H4 (cell line): ENCODE measurements at regions not wholly inside any gene's neighbourhood (a gene's known extent, or its start where the extent isn't known, plus 50 kb on each side); places are given as distances from the start of the nearest gene placed in this dataset.
"Not testable (repeated sequence)": the region's sequence is repeated elsewhere in the genome, so short reads cannot be mapped to it uniquely, and the experiment has no call there.

ENCODE experiments used
- DNase-seq: peaks from one replicate; pipeline ENCODE4 v3.0.0-alpha.2; 2015; ENCODE audit warnings: low spot score

DNA sequence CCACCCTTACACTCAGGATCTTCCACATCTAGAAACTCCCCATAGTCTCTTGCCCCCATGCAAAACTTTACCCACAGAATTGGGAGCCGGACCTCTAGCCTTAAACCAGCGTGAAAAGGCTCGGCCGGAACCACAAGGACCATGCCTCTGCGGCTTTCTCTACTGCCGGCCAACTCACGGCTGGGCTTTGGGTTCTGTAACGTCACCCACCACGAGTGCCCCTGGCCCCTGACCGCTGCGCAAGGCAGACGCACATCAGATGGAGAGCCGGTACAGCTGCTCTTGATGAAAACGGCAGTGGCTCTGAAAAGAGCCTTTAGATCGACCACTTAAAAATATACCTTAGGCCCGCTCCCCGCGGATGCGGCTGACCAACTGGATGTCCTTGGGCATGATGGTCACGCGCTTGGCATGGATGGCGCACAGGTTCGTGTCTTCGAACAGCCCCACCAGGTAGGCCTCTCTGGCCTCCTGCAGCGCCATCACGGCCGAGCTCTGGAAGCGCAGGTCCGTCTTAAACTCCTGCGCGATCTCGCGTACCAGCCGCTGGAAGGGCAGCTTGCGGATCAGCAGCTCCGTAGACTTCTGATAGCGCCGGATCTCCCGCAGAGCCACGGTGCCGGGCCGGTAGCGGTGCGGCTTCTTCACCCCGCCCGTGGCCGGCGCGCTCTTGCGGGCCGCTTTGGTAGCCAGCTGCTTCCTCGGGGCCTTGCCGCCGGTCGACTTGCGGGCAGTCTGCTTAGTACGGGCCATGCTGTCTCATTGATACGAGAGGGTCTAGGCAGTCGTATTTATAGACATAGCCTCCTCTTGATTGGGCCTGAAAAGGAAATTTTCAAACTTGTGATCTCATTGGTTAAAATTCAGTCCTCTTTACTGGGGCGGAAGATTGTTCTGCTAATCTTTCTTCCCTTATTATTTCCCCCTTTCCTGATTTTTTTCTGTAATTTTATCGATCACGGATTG is 66.3 kb downstream of the FAM72C start:
- DNase-seq: not testable (repeated sequence)

GRCh38 chr1:143904622-143904979 is 67.2 kb downstream of the FAM72C start:
- not testable (repeated sequence) for DNase-seq

GRCh38 chr1:143903899-143904621 is 67.7 kb downstream of the FAM72C start:
- DNase-seq: not testable (repeated sequence)

GRCh38 chr1:143896377-143896776 is 75.4 kb downstream of the FAM72C start:
- DNase-seq: not testable (repeated sequence)

GRCh38 chr1:143884932-143885574 is 86.7 kb downstream of the FAM72C start:
- DNase-seq: peak; percentile 2

DNA sequence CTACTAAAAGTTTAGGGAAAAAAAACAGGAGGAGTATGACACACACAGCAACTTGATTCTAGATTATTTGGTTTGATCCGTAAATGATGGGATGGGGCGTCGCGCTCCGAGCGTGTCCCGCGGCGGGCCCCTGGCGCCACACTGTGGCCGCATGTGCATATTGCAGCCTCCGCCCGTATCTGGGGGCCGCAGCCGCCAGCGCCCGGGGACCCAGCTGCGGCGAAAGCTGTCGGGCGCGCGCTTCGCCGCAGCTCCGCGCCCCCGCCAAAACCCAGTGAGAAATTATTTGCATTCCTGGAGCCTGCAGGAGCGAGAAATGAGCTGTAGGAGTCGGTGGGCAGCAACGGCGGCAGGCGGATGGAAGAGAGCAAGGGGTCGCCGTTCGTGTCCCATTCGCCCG is 87.3 kb downstream of the FAM72C start:
- not testable (repeated sequence) for DNase-seq

- not testable (repeated sequence) for DNase-seq
These were observed 91.8 kb downstream of the FAM72C start for GRCh38 chr1:143879757-143880536.

DNA sequence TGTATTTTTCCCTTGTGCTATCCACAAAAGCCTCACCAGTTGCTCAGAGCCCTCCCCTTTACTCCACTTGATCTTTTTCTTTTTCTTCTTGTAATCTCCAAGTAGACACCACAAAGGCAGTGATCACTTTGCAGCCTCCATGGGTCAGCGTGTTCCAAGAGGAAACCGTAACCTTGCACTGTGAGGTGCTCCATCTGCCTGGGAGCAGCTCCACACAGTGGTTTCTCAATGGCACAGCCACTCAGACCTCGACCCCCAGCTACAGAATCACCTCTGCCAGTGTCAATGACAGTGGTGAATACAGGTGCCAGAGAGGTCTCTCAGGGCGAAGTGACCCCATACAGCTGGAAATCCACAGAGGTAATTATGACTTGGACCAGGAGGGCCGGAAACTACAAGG is 95.8 kb downstream of the FAM72C start:
- DNase-seq: not testable (repeated sequence)

DNA sequence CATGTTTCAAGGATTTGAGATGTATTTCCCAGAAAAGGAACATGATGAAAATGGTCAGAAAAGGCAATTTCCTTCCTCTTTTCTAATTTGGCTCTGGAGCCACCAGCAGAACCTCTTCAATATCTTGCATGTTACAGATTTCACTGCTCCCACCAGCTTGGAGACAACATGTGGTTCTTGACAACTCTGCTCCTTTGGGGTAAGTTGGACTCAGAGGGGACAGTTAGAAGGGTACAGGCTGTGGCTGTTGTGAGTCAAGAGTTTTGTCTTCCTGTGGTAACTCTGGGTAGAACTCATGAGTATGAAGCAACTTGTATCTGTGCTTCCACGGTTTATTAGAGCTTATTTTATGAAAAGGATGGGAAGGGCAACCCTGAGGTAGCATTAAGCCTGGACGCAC is 97.2 kb downstream of the FAM72C start:
- DNase-seq: not testable (repeated sequence)

DNA sequence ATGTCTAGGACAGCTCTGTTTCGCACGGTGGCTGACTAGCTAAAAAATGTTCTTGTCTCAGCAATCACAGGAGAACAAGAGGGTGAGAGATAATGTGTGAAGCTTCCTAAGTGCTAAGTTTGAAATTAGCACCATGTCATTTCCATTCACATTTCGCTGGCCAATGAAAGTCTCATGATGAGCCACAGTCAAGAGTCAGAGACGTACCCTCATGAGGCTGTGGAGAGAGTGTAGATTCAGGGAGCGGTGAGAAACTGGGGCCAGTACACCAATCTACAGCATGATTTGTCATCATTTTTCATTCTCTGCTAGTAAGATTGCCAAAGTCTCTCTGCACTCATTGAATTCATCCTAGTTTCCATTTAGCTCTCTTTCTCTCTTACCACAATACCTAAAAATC is 98.1 kb downstream of the FAM72C start:
- DNase-seq: not testable (repeated sequence)

- DNase-seq: not testable (repeated sequence)
These were observed 101.4 kb downstream of the FAM72C start for GRCh38 chr1:143870388-143870787.

DNA sequence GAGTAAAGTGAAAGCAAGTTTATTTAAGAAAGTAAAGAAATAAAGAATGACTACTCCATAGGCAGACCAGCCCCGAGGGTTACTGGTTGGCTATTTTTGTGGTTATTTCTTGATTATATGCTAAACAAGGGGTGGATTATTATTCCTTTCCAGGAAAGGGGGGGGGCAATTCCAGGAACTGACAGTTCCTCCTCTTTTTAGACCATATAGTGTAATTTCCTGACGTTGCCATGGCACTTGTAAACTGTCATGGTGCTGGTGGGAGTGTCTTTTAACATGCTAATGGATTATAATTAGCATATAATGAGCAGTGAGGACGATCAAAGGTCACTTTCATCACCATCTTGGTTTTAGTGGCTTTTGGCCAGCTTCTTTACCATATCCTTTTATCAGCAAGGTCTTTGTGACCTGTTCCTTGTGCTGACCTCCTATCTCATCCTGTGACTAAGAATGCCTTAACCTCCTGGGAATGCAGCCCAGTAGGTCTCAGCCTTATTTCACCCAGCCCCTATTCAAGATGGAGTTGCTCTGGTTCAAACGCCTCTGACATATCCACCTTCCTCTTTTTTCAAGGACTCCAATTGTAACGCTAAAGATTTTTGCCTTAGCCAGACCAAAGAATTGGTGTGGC is 104.1 kb downstream of the FAM72C start:
- DNase-seq: not testable (repeated sequence)

DNA sequence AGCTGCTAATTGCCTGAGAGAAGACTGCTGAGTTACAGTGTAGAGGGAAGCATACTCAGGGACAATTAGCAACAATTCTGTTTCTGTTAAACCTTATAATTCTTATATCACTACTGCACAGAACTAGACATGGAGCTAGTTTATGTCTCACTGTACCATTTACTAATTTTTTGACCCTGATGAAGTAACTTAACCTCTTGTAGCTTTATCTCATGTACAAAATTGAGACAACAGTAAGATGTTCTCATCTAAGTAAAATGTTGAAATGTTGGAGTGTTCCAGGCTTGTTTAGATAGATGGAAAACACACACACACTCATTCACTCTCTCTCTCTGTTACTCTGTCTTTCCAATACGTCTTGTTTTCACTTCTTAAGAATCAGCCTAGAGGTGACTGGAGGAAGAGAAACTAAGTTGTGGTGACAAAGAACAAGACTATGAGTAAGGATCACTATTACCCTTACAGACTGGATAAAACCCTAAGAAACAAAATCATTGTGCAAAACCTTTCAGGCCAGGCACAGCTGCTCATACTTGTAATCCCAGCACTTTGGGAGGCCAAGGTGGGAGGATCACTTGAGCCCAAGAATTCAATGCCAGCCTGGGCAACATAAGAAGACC is 107.8 kb downstream of the FAM72C start:
- DNase-seq: not testable (repeated sequence)

DNA sequence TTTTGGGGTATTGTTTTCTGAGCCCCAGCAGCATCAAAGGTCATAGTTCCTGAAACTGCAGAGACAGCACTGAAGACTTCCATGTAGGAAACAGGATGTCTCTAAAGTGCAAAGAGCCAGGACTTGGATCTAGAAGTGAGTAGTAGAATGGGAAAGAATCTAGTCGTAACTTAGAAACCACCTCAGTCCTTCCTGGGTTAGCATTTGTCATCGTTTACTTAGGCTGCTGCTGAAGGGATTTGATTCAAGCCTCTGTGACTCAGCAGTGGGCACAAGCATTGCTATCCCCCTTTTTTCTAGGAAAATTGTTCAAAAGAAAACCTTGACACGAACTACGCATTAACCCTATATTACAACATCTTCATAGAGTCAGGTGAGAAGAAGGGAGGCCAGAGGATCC is 109.1 kb downstream of the FAM72C start:
- DNase-seq: not testable (repeated sequence)

- DNase-seq: not testable (repeated sequence)
These were observed 110.5 kb downstream of the FAM72C start for GRCh38 chr1:143861306-143861705.

- DNase-seq: not testable (repeated sequence)
These were observed 115.9 kb downstream of the FAM72C start for GRCh38 chr1:143855867-143856266.

- DNase-seq: not testable (repeated sequence)
These were observed 117.7 kb downstream of the FAM72C start for GRCh38 chr1:143854069-143854468.

DNA sequence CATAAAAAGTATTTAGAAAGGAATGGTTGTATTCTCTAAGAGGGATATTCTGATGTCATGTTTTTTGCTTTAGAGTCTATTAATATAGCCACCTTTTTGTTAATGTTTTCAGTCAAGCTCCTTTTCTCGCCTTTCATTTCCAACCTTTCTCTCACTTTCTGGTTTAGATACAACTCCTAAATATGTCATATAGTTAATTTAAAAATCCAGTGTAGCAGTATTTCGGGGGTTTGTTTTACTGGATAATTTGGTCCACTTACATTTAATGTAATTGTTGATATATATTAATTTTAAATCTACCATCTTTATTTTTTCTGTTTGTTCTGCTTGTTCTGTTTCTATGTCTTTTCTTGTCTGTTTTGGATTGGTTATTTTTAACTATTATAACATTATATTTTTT is 121.1 kb downstream of the FAM72C start:
- DNase-seq: not testable (repeated sequence)

GRCh38 chr1:143848859-143849258 is 122.9 kb downstream of the FAM72C start:
- not testable (repeated sequence) for DNase-seq

GRCh38 chr1:143845193-143845592 is 126.6 kb downstream of the FAM72C start:
- not testable (repeated sequence) for DNase-seq
